HG03025 (cell line): ENCODE measurements at regions not wholly inside any gene's neighbourhood (a gene's known extent, or its start where the extent isn't known, plus 50 kb on each side); places are given as distances from the start of the nearest gene placed in this dataset.

Source experiments
- ATAC-seq: cut with Tn5 transposase; IDR thresholded peaks from one replicate; pipeline ENCODE4 v1.9.1; 2021; ENCODE audit warnings: mild to moderate bottlenecking, moderate library complexity; ENCODE audit not compliant: unreplicated experiment, low FRiP score

- no peak for ATAC-seq
Observed at GRCh38 chr10:44066527-44067255, 318.2 kb downstream of the CXCL12 start.

GRCh38 chr10:44065788-44066526 is 318.9 kb downstream of the CXCL12 start:
- ATAC-seq = no peak

- no peak for ATAC-seq
Observed at GRCh38 chr10:44064987-44065787, 319.7 kb downstream of the CXCL12 start.

- ATAC-seq = no peak
Observed at GRCh38 chr10:44064317-44064716, 320.6 kb downstream of the CXCL12 start.

- ATAC-seq = no peak
Observed at GRCh38 chr10:44063686-44064085, 321.2 kb downstream of the CXCL12 start.

GRCh38 chr10:44060719-44061118 is 324.2 kb downstream of the CXCL12 start:
- ATAC-seq = no peak

- no peak for ATAC-seq
Observed at GRCh38 chr10:44060221-44060620, 324.7 kb downstream of the CXCL12 start.

- no peak for ATAC-seq
Observed at GRCh38 chr10:44058259-44058658, 326.6 kb downstream of the CXCL12 start.

GRCh38 chr10:44056967-44057805 is 327.7 kb downstream of the CXCL12 start:
- ATAC-seq = no peak

GRCh38 chr10:44056206-44056605 is 328.7 kb downstream of the CXCL12 start:
- ATAC-seq = no peak

- no peak for ATAC-seq
Observed at GRCh38 chr10:44054046-44054445, 330.9 kb downstream of the CXCL12 start.

GRCh38 chr10:44053391-44053790 is 331.5 kb downstream of the CXCL12 start:
- ATAC-seq = no peak

GRCh38 chr10:44051584-44052385 is 333.1 kb downstream of the CXCL12 start:
- ATAC-seq = no peak

- ATAC-seq = no peak
Observed at GRCh38 chr10:44051091-44051490, 333.8 kb downstream of the CXCL12 start.

GRCh38 chr10:44049301-44050015 is 335.4 kb downstream of the CXCL12 start:
- no peak for ATAC-seq

- no peak for ATAC-seq
Observed at GRCh38 chr10:44047361-44047760, 337.5 kb downstream of the CXCL12 start.

- ATAC-seq = no peak
Observed at GRCh38 chr10:44046605-44047004, 338.3 kb downstream of the CXCL12 start.

- ATAC-seq = no peak
Observed at GRCh38 chr10:44045020-44045419, 339.9 kb downstream of the CXCL12 start.

GRCh38 chr10:44044549-44044948 is 340.3 kb downstream of the CXCL12 start:
- no peak for ATAC-seq
